ENCODE measurements at regions not wholly inside any gene's neighbourhood (a gene's known extent, or its start where the extent isn't known, plus 50 kb on each side); places are given as distances from the start of the nearest gene placed in this dataset.

DNA sequence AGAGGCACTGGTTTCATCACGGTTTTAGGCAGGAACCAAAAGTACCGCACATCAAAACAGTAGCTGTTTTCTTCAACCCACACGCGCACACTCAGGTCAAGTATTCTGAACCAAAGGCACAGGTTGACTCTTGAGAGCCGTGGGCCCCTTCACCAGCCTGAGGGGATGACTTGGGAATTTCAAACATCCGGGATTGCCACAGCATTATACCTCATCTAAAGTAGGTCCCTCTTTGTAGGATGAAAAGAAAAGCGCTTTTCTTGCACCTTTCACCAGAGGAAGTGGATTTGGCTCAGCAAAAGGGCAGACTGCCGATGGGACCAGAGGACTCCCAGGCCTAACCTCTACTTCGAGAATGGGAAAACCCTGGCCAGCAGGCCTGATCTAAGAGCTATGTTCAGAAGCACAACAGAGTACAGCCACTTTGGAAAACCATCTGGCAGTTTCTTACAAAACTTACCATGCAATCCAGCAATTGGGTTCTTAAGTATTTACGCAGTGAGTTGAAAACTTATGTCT lies 88.2 kb upstream of the PROK2 start:
- Histone ChIP-seq H3K27me3 (ENCODE audit: low read depth) (peaks cover 12% of the 10 kb centered on the region), H3K9me3 (peaks cover 2% of the 10 kb centered on the region; the same call in 1 of the 2 replicates), H3K36me3 (replicated peaks) (no peaks in the 10 kb centered on the region), H3K4me3 (no peak overlapping the region), H3K4me1 (peaks cover 10% of the 10 kb centered on the region)
- in situ Hi-C loops (cut with MboI; ENCODE audit: low sequenced_read_pairs): no loop called here
- DNase-seq (ENCODE audit: low spot score in 2 of 2): no peak

DNA sequence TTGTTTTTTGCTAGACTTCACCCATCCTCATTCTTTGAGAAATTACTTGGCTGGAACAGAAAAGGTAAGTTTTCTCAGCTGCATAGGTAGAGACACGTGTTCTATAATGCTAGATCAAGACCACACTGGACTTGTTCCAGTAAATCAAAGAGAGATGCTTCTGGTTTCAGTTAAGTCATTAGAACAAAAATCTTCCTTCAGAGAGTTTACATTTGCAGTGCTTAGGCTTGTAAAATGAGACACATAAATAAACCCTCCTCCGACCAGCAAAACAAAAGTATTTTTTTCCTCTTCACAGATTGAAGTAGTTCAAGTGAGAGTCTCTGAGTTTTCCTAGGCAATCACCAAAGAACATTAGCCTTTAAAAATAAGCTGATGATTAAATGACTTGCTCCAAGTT lies 87.3 kb upstream of the PROK2 start:
- DNase-seq (ENCODE audit: low spot score in 2 of 2): no peak
- peaks cover 7% of the 10 kb centered on the region for H3K4me1 ChIP-seq
- H3K9me3 ChIP-seq: peaks cover 2% of the 10 kb centered on the region; the same call in 1 of the 2 replicates
- peaks cover 15% of the 10 kb centered on the region for H3K27me3 ChIP-seq (ENCODE audit: low read depth)
- no peak overlapping the region for H3K4me3 ChIP-seq
- no peaks in the 10 kb centered on the region for H3K36me3 ChIP-seq (replicated peaks)
- in situ Hi-C loops (cut with MboI; ENCODE audit: low sequenced_read_pairs): no loop called here

GRCh38 chr3:71870966-71871512 lies 86.1 kb upstream of the PROK2 start:
- in situ Hi-C loops (cut with MboI; ENCODE audit: low sequenced_read_pairs): no loop called here
- no peaks in the 10 kb centered on the region for H3K36me3 ChIP-seq (replicated peaks)
- DNase-seq (ENCODE audit: low spot score in 2 of 2): no peak
- peaks cover 22% of the 10 kb centered on the region for H3K27me3 ChIP-seq (ENCODE audit: low read depth)
- H3K4me1 ChIP-seq: no peaks in the 10 kb centered on the region
- no peak overlapping the region for H3K4me3 ChIP-seq
- no peaks in the 10 kb centered on the region for H3K9me3 ChIP-seq

DNA sequence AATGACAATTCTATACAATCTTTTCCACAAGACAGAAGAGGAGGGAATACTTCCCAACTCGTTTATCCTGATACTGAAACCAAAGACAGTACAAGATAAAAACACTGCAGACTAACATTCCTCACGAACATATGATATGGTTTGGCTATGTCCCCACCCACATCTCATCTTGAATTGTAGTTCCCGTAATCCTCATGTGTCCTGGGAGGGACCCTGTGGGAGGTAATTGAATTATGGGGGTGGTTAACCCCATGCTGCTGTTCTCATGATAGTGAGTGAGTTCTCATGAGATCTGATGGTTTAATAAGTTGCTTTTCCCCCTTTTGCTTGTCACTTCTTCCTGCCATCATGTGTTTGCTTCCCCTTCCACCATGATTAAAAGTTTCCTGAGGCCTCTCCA lies 83.9 kb upstream of the PROK2 start:
- no peak overlapping the region for H3K4me3 ChIP-seq
- H3K27me3 ChIP-seq (ENCODE audit: low read depth): peaks cover 29% of the 10 kb centered on the region
- in situ Hi-C loops (cut with MboI; ENCODE audit: low sequenced_read_pairs): no loop called here
- no peaks in the 10 kb centered on the region for H3K36me3 ChIP-seq (replicated peaks)
- no peak for DNase-seq (ENCODE audit: low spot score in 2 of 2)
- 0 out of 2 replicates have a peak, but pooled peaks cover 3% of the 10 kb centered on the region for H3K4me1 ChIP-seq
- no peaks in the 10 kb centered on the region for H3K9me3 ChIP-seq

GRCh38 chr3:71865727-71866126 lies 80.8 kb upstream of the PROK2 start:
- Histone ChIP-seq H3K27me3 (ENCODE audit: low read depth) (peaks cover 28% of the 10 kb centered on the region), H3K4me3 (no peak overlapping the region), H3K9me3 (no peaks in the 10 kb centered on the region), H3K4me1 (0 out of 2 replicates have a peak, but pooled peaks cover 3% of the 10 kb centered on the region), H3K36me3 (replicated peaks) (no peaks in the 10 kb centered on the region)
- in situ Hi-C loops (cut with MboI; ENCODE audit: low sequenced_read_pairs): no loop called here
- DNase-seq (ENCODE audit: low spot score in 2 of 2): no peak

- no peak overlapping the region for H3K4me3 ChIP-seq
- 0 out of 2 replicates have a peak, but pooled peaks cover 3% of the 10 kb centered on the region for H3K4me1 ChIP-seq
- in situ Hi-C loops (cut with MboI; ENCODE audit: low sequenced_read_pairs): no loop called here
- H3K27me3 ChIP-seq (ENCODE audit: low read depth): peaks cover 19% of the 10 kb centered on the region
- H3K9me3 ChIP-seq: no peaks in the 10 kb centered on the region
- no peak for DNase-seq (ENCODE audit: low spot score in 2 of 2)
- H3K36me3 ChIP-seq (replicated peaks): no peaks in the 10 kb centered on the region
These were observed 78.7 kb upstream of the PROK2 start for GRCh38 chr3:71863563-71864190.

DNA sequence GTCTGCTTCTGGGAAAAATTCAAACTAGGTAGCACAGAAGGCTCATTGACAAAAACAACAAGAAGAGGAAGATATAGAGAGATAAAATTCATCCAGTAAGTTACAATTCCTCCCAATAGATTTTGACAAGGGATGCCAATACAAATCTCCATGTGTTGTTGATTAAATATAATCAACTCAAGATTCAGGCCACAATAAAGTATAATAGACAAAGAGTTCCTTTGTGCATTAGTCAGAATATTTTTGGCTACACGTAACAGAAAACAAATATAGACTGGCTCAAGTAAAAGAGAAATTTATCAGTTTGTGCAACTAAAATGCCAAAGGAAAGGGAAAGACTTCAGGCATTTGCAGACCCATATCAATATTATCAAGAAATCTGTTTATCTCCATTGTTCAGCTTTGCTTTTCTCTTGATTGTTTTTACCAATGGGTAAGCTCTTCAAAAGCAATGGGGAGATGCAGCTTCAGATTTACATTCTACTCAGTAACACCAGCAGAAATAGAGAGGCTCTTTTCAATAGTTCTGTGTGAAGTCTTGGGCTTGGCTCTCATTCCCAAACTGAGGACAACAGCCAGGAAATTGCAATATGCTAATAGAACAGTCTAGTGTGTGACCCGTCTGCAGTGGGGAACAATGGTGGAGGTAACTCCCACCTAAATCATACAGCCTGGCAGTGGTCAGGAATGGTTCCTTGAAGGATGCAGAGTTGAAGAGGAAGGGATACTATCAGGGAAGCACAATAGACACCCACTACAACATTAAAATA lies 77.6 kb upstream of the PROK2 start:
- H3K27me3 ChIP-seq (ENCODE audit: low read depth): peaks cover 16% of the 10 kb centered on the region
- no peak overlapping the region for H3K4me3 ChIP-seq
- in situ Hi-C loops (cut with MboI; ENCODE audit: low sequenced_read_pairs): no loop called here
- H3K36me3 ChIP-seq (replicated peaks): no peaks in the 10 kb centered on the region
- no peaks in the 10 kb centered on the region for H3K9me3 ChIP-seq
- DNase-seq (ENCODE audit: low spot score in 2 of 2): no peak
- H3K4me1 ChIP-seq: 0 out of 2 replicates have a peak, but pooled peaks cover 3% of the 10 kb centered on the region

GRCh38 chr3:71859123-71859519 lies 74.2 kb upstream of the PROK2 start:
- H3K4me3 ChIP-seq: no peak overlapping the region
- in situ Hi-C loops (cut with MboI; ENCODE audit: low sequenced_read_pairs): loop anchor here (10.0 kb wide), 1 partner anchor 124 kb away; no protein-coding TSS in a partner anchor
- DNase-seq (ENCODE audit: low spot score in 2 of 2): peak; percentile 10 to 49

GRCh38 chr3:71858503-71859122 lies 73.7 kb upstream of the PROK2 start:
- peaks cover 2% of the 10 kb centered on the region; the same call in 1 of the 2 replicates for H3K27me3 ChIP-seq (ENCODE audit: low read depth)
- no peak overlapping the region for H3K4me3 ChIP-seq
- DNase-seq (ENCODE audit: low spot score in 2 of 2): no peak
- H3K4me1 ChIP-seq: no peaks in the 10 kb centered on the region
- in situ Hi-C loops (cut with MboI; ENCODE audit: low sequenced_read_pairs): loop anchor here (10.0 kb wide), 1 partner anchor 124 kb away; no protein-coding TSS in a partner anchor
- H3K36me3 ChIP-seq (replicated peaks): no peaks in the 10 kb centered on the region
- H3K9me3 ChIP-seq: no peaks in the 10 kb centered on the region

More at GRCh38 chr3:71859123-71859519, 74.2 kb upstream of the PROK2 start:
- no peaks in the 10 kb centered on the region for H3K36me3 ChIP-seq (replicated peaks)
- H3K4me1 ChIP-seq: no peaks in the 10 kb centered on the region
- no peaks in the 10 kb centered on the region for H3K9me3 ChIP-seq
- peaks cover 2% of the 10 kb centered on the region; the same call in 1 of the 2 replicates for H3K27me3 ChIP-seq (ENCODE audit: low read depth)

DNA sequence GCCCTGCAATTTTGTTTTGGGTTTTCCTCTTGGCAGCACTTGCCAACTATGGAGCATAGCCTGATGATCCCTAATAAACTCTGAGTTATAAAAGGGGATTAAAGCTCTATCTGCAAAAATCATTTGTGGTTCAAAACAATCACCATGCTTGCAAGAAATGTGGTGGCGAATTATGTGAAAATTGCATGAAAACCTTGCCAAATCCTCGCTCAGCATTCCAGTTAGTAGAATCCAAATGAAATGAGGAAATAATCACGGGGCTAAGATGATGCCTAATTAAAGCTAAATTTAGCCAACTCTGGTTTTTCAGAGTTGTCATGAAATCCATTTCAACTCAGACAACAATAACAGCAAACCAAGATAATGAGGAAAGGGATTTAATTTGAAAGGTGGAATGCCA lies 73.0 kb upstream of the PROK2 start:
- in situ Hi-C loops (cut with MboI; ENCODE audit: low sequenced_read_pairs): loop anchor here (10.0 kb wide), 1 partner anchor 123 kb away; no protein-coding TSS in a partner anchor
- Histone ChIP-seq H3K9me3 (no peaks in the 10 kb centered on the region), H3K4me1 (no peaks in the 10 kb centered on the region), H3K27me3 (ENCODE audit: low read depth) (peaks cover 2% of the 10 kb centered on the region; the same call in 1 of the 2 replicates), H3K4me3 (no peak overlapping the region), H3K36me3 (replicated peaks) (no peaks in the 10 kb centered on the region)
- DNase-seq (ENCODE audit: low spot score in 2 of 2): no peak

- H3K36me3 ChIP-seq (replicated peaks): no peaks in the 10 kb centered on the region
- no peak for DNase-seq (ENCODE audit: low spot score in 2 of 2)
- no peak overlapping the region for H3K4me3 ChIP-seq
- in situ Hi-C loops (cut with MboI; ENCODE audit: low sequenced_read_pairs): loop anchor here (10.0 kb wide), 1 partner anchor 120 kb away; no protein-coding TSS in a partner anchor
- H3K27me3 ChIP-seq (ENCODE audit: low read depth): peaks cover 2% of the 10 kb centered on the region; the same call in 1 of the 2 replicates
- H3K4me1 ChIP-seq: no peaks in the 10 kb centered on the region
- no peaks in the 10 kb centered on the region for H3K9me3 ChIP-seq
These were observed 69.8 kb upstream of the PROK2 start for GRCh38 chr3:71854706-71855105.

DNA sequence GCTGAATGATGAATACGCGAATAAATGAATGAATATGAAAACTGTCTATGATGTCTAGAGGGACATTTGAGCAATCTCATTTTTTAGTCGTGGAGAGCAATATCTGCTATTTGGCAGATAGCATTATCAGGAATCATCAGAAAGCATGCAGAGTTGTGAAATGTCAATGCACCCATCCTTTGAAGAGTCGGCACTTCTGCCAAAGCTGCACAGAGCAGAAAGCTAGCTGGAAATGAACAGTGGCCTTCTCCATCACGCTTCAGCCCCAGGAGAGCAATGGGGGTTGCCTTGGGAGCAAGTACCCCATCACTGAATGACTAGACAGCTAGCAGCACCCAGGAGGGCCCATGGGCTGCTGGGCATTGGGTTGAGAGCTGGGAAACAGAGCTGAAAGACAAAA lies 69.1 kb upstream of the PROK2 start:
- Histone ChIP-seq H3K36me3 (replicated peaks) (no peaks in the 10 kb centered on the region), H3K4me1 (no peaks in the 10 kb centered on the region), H3K4me3 (no peak overlapping the region), H3K27me3 (ENCODE audit: low read depth) (peaks cover 2% of the 10 kb centered on the region; the same call in 1 of the 2 replicates), H3K9me3 (no peaks in the 10 kb centered on the region)
- no peak for DNase-seq (ENCODE audit: low spot score in 2 of 2)
- in situ Hi-C loops (cut with MboI; ENCODE audit: low sequenced_read_pairs): loop anchor here (10.0 kb wide), 1 partner anchor 119 kb away; no protein-coding TSS in a partner anchor

DNA sequence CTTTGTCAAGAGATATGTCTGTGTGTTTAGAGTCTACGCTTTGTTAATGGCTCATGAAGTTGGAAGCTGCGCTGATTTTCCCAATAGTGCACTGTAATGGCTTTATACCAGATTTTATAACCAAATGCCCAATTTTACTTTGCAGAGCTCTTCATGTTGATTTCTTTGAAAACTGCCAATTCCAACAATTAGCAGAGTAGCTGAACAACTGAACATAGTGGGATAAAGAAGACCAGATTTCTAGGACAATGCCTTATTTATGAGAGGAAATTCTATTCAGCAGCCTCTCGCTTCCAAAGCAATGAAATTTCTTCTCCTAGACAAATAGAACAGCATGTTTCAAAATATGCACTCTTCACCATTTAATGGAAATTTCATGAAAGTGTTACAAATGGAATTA lies 66.9 kb upstream of the PROK2 start:
- no peak for DNase-seq (ENCODE audit: low spot score in 2 of 2)
- no peak overlapping the region for H3K4me3 ChIP-seq
- in situ Hi-C loops (cut with MboI; ENCODE audit: low sequenced_read_pairs): loop anchor here (10.0 kb wide), 1 partner anchor 117 kb away; no protein-coding TSS in a partner anchor

More for the DNA sequence above, 66.9 kb upstream of the PROK2 start:
- Histone ChIP-seq H3K27me3 (ENCODE audit: low read depth) (peaks cover 6% of the 10 kb centered on the region; the same call in 1 of the 2 replicates), H3K4me1 (no peaks in the 10 kb centered on the region), H3K36me3 (replicated peaks) (no peaks in the 10 kb centered on the region), H3K9me3 (0 out of 2 replicates have a peak, but pooled peaks cover 2% of the 10 kb centered on the region)
